ENCODE measurements at regions not wholly inside any gene's neighbourhood (a gene's known extent, or its start where the extent isn't known, plus 50 kb on each side); places are given as distances from the start of the nearest gene placed in this dataset.

GRCh38 chr4:154958621-154959358 is 177.7 kb downstream of the RBM46 start:
- Histone ChIP-seq H3K27ac (no peak overlapping the region), H3K9me3 (no peaks in the 10 kb centered on the region), H3K4me1 (no peaks in the 10 kb centered on the region), H3K36me3 (no peaks in the 10 kb centered on the region), H3K27me3 (no peaks in the 10 kb centered on the region), H3K4me3 (no peak overlapping the region)
- intact Hi-C loops (cut with DNase I; ENCODE audit: low total_unique reads) = no loop called here
- peak in 1 of 2 donors; percentile 14 for DNase-seq
- no peak for TF ChIP-seq POLR2A (IDR thresholded peaks at IDR 0.05)
- TF ChIP-seq CTCF (IDR thresholded peaks at IDR 0.05) = no peak

GRCh38 chr4:154959756-154960155 is 178.7 kb downstream of the RBM46 start:
- DNase-seq = no peak
- TF ChIP-seq CTCF (IDR thresholded peaks at IDR 0.05) (no peak), POLR2A (IDR thresholded peaks at IDR 0.05) (no peak)
- H3K36me3 ChIP-seq = no peaks in the 10 kb centered on the region
- H3K9me3 ChIP-seq = no peaks in the 10 kb centered on the region
- no peak overlapping the region for H3K27ac ChIP-seq
- no peaks in the 10 kb centered on the region for H3K27me3 ChIP-seq
- intact Hi-C loops (cut with DNase I; ENCODE audit: low total_unique reads) = no loop called here
- H3K4me3 ChIP-seq = no peak overlapping the region
- H3K4me1 ChIP-seq = no peaks in the 10 kb centered on the region

- H3K36me3 ChIP-seq = no peaks in the 10 kb centered on the region
- H3K27me3 ChIP-seq = no peaks in the 10 kb centered on the region
- intact Hi-C loops (cut with DNase I; ENCODE audit: low total_unique reads) = no loop called here
- H3K9me3 ChIP-seq = no peaks in the 10 kb centered on the region
- no peaks in the 10 kb centered on the region for H3K4me1 ChIP-seq
- DNase-seq = no peak
- no peak for TF ChIP-seq CTCF (IDR thresholded peaks at IDR 0.05)
- no peak for TF ChIP-seq POLR2A (IDR thresholded peaks at IDR 0.05)
- H3K27ac ChIP-seq = no peak overlapping the region
- H3K4me3 ChIP-seq = no peak overlapping the region
These were observed 179.4 kb downstream of the RBM46 start for GRCh38 chr4:154960476-154960875.

- H3K4me1 ChIP-seq = no peaks in the 10 kb centered on the region
- H3K36me3 ChIP-seq = no peaks in the 10 kb centered on the region
- H3K27ac ChIP-seq = no peak overlapping the region
- H3K4me3 ChIP-seq = no peak overlapping the region
- intact Hi-C loops (cut with DNase I; ENCODE audit: low total_unique reads) = no loop called here
- H3K27me3 ChIP-seq = no peaks in the 10 kb centered on the region
- H3K9me3 ChIP-seq = no peaks in the 10 kb centered on the region
- TF ChIP-seq CTCF (IDR thresholded peaks at IDR 0.05) (no peak), POLR2A (IDR thresholded peaks at IDR 0.05) (no peak)
- DNase-seq = no peak
These were observed 180.2 kb downstream of the RBM46 start for GRCh38 chr4:154961263-154961662.

- intact Hi-C loops (cut with DNase I; ENCODE audit: low total_unique reads) = no loop called here
- H3K4me3 ChIP-seq = no peak overlapping the region
These were observed 192.4 kb downstream of the RBM46 start for GRCh38 chr4:154973244-154974035.

More at GRCh38 chr4:154973244-154974035, 192.4 kb downstream of the RBM46 start:
- DNase-seq = no peak
- no peaks in the 10 kb centered on the region for H3K27me3 ChIP-seq
- no peak overlapping the region for H3K27ac ChIP-seq
- H3K36me3 ChIP-seq = no peaks in the 10 kb centered on the region
- no peaks in the 10 kb centered on the region for H3K4me1 ChIP-seq
- TF ChIP-seq CTCF (IDR thresholded peaks at IDR 0.05) (no peak), POLR2A (IDR thresholded peaks at IDR 0.05) (no peak)
- no peaks in the 10 kb centered on the region for H3K9me3 ChIP-seq

Measured in uterus (tissue), 3 donors.